RWPE2 (cell line): ENCODE measurements at regions not wholly inside any gene's neighbourhood (a gene's known extent, or its start where the extent isn't known, plus 50 kb on each side); places are given as distances from the start of the nearest gene placed in this dataset.

Experiments used
- ATAC-seq: fragments of 200-7000 bp; cut with Tn5 transposase; 3 replicates; pipeline ENCODE4 v1.9.1; 2021; ENCODE audit warnings: low read depth
- DNase-seq: peaks from one replicate; pipeline ENCODE4 v3.0.0-alpha.2; 2020; ENCODE audit warnings: low spot score
- H3K27ac ChIP-seq: fragments of 450-650 bp; 2 replicates; pipeline ENCODE4 v1.5.1; 2017; ENCODE audit warnings: mild to moderate bottlenecking; ENCODE audit not compliant: poor library complexity, severe bottlenecking
- H3K27me3 ChIP-seq: fragments of 250-450 bp; sonication (Bioruptor Pico); 2 replicates; pipeline ENCODE4 v1.5.1; 2021; ENCODE audit warnings: mild to moderate bottlenecking, moderate library complexity; ENCODE audit not compliant: insufficient read depth, poor library complexity, severe bottlenecking
- H3K36me3 ChIP-seq: fragments of 250-450 bp; sonication (Bioruptor Pico); 2 replicates; pipeline ENCODE4 v1.5.1; 2020; ENCODE audit warnings: low read depth, mild to moderate bottlenecking, moderate library complexity
- H3K4me1 ChIP-seq: fragments of 250-450 bp; sonication (Bioruptor Pico); 2 replicates; pipeline ENCODE4 v1.5.1; 2021; ENCODE audit warnings: mild to moderate bottlenecking, moderate library complexity; ENCODE audit not compliant: insufficient read depth, poor library complexity, severe bottlenecking
- H3K4me3 ChIP-seq: fragments of 250-450 bp; sonication (Bioruptor Pico); 2 replicates; pipeline ENCODE4 v1.5.1; 2021; ENCODE audit warnings: mild to moderate bottlenecking, moderate library complexity; ENCODE audit not compliant: severe bottlenecking
- H3K9me3 ChIP-seq: fragments of 250-450 bp; sonication (Bioruptor Pico); 2 replicates; pipeline ENCODE4 v1.5.1; 2021; ENCODE audit warnings: mild to moderate bottlenecking, moderate library complexity; ENCODE audit not compliant: severe bottlenecking
- CTCF ChIP-seq: fragments of 450-650 bp; IDR thresholded peaks from one replicate; pipeline ENCODE4 v1.5.1; 2017; ENCODE audit warnings: mild to moderate bottlenecking, moderate library complexity; ENCODE audit not compliant: poor library complexity, severe bottlenecking

GRCh38 chr11:109804911-109805310 lies 288.3 kb upstream of the ZC3H12C start:
- no peak overlapping the region for H3K27ac ChIP-seq
- DNase-seq (no peak), ATAC-seq (no peak)
- no peak for TF ChIP-seq CTCF
- H3K4me1 ChIP-seq: no peaks in the 10 kb centered on the region
- H3K9me3 ChIP-seq: no peaks in the 10 kb centered on the region
- H3K4me3 ChIP-seq: no peak overlapping the region
- no peaks in the 10 kb centered on the region for H3K27me3 ChIP-seq
- H3K36me3 ChIP-seq: no peaks in the 10 kb centered on the region

GRCh38 chr11:109806205-109806604 lies 287.0 kb upstream of the ZC3H12C start:
- Histone ChIP-seq H3K4me1 (no peaks in the 10 kb centered on the region), H3K27ac (no peak overlapping the region), H3K4me3 (no peak overlapping the region), H3K36me3 (no peaks in the 10 kb centered on the region), H3K27me3 (no peaks in the 10 kb centered on the region), H3K9me3 (no peaks in the 10 kb centered on the region)
- TF ChIP-seq CTCF: no peak
- no peak for ATAC-seq
- DNase-seq: no peak

GRCh38 chr11:109808569-109808968 lies 284.6 kb upstream of the ZC3H12C start:
- no peak overlapping the region for H3K4me3 ChIP-seq
- TF ChIP-seq CTCF: no peak
- H3K4me1 ChIP-seq: no peaks in the 10 kb centered on the region
- DNase-seq: no peak
- no peaks in the 10 kb centered on the region for H3K36me3 ChIP-seq
- H3K9me3 ChIP-seq: no peaks in the 10 kb centered on the region
- H3K27ac ChIP-seq: no peak overlapping the region
- ATAC-seq: peak; percentile 58; the same call in 2 of the 3 replicates
- H3K27me3 ChIP-seq: no peaks in the 10 kb centered on the region

- H3K9me3 ChIP-seq: no peaks in the 10 kb centered on the region
- H3K4me3 ChIP-seq: no peak overlapping the region
- no peak for ATAC-seq
- TF ChIP-seq CTCF: no peak
- no peak overlapping the region for H3K27ac ChIP-seq
- H3K4me1 ChIP-seq: no peaks in the 10 kb centered on the region
- no peaks in the 10 kb centered on the region for H3K36me3 ChIP-seq
- DNase-seq: no peak
- no peaks in the 10 kb centered on the region for H3K27me3 ChIP-seq
These were observed 278.4 kb upstream of the ZC3H12C start for GRCh38 chr11:109814824-109815223.

GRCh38 chr11:109815500-109816150 lies 277.6 kb upstream of the ZC3H12C start:
- ATAC-seq: no peak
- no peaks in the 10 kb centered on the region for H3K27me3 ChIP-seq

More at GRCh38 chr11:109815500-109816150, 277.6 kb upstream of the ZC3H12C start:
- no peak for TF ChIP-seq CTCF
- H3K27ac ChIP-seq: no peak overlapping the region
- H3K9me3 ChIP-seq: no peaks in the 10 kb centered on the region
- no peak overlapping the region for H3K4me3 ChIP-seq
- H3K36me3 ChIP-seq: no peaks in the 10 kb centered on the region
- no peak for DNase-seq
- no peaks in the 10 kb centered on the region for H3K4me1 ChIP-seq
